Cardiac septum (tissue), 1 donor: ENCODE measurements at regions not wholly inside any gene's neighbourhood (a gene's known extent, or its start where the extent isn't known, plus 50 kb on each side); places are given as distances from the start of the nearest gene placed in this dataset.

Experiments used
- DNase-seq: peaks from one replicate; pipeline ENCODE4 v3.0.0-alpha.2; 2020; ENCODE audit warnings: low spot score
- intact Hi-C: fragments of 100-400 bp; cut with DNase I; formaldehyde crosslinking; loops from one replicate; pipeline ENCODE4 v1.14.0; 2022
- donor health status: DM: no; HTN: no; CAD: no.

DNA sequence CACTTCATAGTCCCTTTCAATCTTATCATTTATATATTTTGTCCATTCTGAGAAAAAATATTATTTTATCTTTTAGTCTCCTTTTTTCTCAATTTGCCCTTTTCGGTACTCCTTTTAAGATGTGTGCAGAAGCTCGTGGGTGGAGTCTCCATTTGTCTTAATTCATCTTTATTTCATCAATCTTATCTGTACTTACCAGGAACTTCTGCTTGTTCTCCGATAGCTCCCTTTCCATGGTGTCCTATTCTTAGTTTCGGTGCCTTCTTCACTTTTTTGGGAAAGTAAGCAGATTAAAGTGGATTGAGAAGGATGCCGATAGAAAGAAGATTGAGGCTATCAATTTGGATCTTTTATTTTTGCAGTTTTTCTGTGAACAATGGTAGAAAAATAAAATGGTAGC, 183.4 kb upstream of the PLEKHA5 start:
- DNase-seq, result no peak
- intact Hi-C loops, result no loop called here

DNA sequence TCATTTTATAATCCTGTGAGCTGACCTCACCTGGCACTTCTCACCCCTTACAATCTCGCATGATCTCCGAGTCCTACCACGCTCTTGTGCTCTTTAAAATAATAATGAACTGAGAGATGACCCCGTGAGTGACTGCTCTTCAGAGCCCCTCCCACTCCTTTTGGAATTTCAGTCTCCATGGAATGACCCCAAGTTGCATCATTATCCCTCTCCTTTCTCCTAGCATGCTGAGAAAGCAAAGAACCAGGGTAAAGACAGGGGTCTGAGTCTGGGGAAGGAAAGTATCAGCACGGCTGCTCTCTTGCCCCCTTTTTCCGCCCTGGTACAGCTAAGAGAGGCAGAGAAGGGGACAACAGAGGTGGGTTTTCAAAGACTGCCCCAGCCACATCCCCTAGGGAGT, 178.3 kb upstream of the PLEKHA5 start:
- intact Hi-C loops, result no loop called here
- no peak for DNase-seq

DNA sequence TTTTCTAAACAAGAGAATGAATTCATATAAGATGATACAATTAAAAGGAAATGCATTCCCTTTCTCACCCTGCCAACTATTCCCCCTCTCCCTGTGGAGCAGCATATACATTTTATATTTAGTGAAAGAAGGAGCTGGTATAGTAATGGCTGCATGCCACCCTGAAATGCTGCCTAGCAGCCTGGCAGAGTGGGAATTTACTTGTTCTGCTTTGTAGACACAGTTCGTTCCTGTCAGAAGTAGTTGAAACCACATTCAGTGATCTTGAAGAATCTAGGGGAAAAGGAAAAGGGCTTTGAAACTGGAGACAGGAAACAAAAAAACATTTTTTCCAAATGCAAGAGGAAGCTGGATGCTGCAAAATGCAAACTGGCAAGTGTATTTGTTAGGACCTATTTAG, 176.0 kb upstream of the PLEKHA5 start:
- no peak for DNase-seq
- intact Hi-C loops, result no loop called here

DNA sequence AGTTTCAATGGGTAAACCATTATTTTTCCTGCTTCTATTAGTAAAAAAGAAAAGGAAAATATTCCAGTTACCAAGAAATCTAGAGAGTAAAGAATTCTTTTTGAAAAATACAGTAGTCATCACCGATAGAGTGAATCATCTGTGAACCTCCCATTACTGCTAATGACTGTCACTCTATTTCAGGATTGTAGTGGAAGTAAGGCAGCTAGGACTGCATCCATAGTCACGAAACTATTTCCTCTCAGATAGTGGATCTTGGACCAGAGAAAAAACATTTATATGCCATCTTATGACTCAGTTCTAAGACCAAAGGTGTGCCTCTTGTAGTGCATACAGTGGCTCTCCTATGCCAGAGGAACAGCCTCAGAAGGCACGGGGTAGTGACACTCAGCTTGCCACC, 173.9 kb upstream of the PLEKHA5 start:
- no peak for DNase-seq
- intact Hi-C loops, result no loop called here

DNA sequence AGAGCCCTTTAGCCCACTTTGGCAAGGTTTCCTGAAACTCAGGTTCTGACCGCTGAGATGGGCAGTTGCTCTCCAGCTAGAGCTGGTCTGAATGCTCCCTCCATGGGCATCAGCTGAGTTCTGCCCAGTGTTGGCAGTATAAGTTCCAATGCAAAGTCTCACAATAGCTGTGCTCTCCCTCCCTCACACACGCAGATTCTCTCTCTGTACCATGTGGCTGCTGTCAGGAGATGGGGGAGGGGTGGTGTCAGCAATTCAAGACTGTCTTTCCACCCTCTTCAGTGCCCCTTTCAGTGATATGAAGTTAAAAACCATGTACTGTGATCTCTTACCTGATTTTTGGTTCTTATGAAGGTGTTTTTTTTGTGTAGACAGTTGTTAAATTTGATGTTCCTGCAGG, 164.3 kb upstream of the PLEKHA5 start:
- intact Hi-C loops, result no loop called here
- DNase-seq, result no peak

DNA sequence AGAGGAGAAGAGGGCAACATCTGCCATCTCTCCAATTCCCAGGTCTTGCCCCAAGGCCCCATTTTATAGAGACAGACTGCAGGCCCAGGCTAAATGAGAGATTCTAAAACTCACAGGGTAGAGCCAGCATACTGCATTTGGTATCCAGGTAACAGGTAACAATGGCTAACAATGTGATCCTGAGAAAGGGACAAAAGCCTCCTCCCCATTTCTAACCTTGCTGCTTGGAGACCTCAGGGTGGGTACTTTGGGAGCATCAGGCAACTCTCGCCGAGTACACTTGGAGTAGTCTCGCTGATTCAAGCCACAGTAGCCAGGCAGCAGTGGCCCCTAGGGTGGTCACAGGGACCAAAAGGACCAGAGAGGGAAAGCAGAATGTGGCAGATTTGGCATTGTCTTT, 162.6 kb upstream of the PLEKHA5 start:
- intact Hi-C loops, result no loop called here
- no peak for DNase-seq

DNA sequence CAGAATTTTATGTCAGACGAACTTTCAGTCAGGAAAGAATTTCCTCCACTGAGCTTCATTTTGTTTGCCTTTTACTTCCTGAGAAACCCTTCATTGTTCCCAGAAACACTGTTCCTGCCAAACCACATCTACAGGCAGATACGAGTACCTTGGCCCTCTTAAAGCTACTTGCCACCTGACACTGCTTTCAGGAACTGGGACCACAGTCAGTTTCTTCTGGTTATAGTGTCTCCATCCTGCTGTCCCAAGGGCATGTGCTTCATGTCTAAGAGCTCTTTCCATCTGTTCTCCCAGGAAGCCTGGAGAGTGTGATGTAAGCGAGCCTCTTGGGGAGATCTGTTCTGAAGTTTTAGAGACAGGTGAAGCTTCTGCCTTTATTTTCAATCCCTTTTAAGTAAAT, 161.7 kb upstream of the PLEKHA5 start:
- intact Hi-C loops, result no loop called here

DNA sequence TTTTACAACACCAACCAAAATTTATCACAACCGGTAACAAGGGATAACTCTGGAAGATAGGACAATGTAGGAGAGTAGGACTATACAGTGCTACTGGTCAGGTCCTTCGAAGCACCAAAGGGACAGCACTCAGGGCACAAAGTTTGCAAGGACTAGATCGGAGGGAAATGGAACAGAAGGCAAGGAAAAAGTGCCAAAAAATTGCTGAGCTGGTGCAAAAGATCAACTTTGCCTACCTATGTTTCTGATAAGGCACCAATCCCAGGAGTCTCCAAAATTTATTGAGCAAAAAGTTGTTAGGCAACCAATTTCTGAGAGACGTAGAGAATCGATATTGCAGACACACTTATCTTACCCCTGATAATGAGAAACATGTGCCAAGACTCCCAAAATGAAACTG, 160.0 kb upstream of the PLEKHA5 start:
- no peak for DNase-seq
- intact Hi-C loops, result no loop called here

More for the DNA sequence above, 161.7 kb upstream of the PLEKHA5 start:
- DNase-seq, result no peak

DNA sequence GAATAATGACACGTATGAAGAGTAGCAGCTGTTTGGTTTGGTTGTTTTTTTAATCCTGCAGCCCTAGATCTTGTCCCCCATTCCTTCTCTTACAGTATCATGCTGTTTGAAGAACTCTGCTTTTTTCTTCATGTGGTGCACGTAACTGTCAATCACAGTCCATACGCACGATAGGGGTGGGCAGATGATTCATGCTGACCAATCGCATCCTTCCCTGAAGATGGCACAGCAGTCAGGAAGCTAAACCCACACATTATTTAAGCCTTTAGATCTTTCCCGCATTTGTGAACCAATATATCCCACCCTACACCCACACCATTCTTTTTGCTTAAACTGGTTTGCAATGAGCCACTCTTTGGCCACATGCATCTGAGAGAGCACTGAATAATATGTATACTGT, 158.9 kb upstream of the PLEKHA5 start:
- intact Hi-C loops, result no loop called here
- DNase-seq, result no peak

DNA sequence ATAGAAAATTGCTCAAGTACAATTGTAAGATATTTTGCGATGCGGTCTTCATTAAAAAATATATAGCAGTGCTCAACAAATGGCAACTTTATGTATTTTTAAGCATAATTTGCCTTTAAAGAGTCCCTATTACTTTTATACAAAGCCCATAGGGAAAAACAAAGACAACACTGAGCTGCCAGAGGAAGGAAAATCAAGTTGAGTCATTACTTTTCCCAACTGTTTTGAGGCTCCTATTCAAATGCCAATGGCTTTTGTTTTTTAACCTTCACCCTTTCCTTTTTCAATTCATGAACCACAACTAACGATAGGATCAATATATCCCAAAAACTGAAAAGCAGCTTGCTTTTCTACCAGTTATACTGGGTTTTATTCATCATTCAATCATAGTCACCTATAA, 157.6 kb upstream of the PLEKHA5 start:
- DNase-seq, result no peak
- intact Hi-C loops, result no loop called here

DNA sequence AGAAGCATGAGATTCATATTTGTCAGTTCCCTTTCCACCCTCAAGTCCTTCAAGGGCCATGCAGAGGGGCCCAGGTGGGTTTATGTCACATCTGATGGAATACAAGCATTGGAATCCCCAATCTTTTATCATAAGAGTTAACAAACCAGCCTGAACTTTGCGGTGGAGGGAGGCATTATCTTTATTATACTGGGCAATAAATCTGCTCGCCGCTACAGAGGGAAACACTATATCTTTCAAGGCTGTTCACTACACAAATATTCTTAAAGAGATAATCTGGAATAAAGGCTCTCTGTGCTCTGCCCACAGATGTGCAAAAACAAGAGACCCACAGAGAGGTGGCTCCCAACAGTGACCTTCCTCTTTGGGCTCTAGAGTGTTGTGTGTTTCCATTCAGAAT, 153.6 kb upstream of the PLEKHA5 start:
- intact Hi-C loops, result no loop called here

DNA sequence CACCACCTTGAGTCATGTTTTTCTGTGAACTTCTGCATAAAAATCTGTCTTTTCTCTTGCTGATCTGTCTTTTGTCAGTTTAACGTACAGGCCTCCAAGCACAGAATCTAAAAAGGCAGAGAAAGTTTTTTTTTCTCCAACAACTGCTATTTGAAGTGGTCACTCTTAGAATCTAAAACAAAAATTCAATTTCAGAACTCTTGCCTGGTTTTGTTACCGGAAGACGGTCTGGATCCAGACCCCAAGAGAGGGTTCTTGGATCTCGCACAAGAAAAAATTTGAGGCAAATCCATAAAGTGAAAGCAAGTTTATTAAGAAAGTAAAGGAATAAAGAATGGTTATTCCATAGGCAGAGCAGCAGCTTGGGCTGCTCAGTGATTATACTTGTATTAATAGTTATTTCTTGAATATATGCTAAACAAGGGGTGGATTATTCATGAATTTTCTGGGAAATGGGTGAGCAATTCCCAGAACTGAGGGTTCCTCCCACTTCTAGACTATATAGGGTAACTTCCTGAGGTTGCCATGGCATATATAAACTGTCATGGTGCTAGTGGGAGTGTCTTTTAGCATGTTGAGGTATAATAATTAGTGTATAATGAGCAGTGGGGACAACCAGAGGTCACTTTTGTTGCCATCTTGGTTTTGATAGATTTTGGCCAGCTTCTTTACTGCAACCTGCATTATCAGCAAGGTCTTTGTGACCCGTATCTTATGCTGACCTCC, 150.0 kb upstream of the PLEKHA5 start:
- intact Hi-C loops, result no loop called here

More for the DNA sequence above, 153.6 kb upstream of the PLEKHA5 start:
- no peak for DNase-seq

DNA sequence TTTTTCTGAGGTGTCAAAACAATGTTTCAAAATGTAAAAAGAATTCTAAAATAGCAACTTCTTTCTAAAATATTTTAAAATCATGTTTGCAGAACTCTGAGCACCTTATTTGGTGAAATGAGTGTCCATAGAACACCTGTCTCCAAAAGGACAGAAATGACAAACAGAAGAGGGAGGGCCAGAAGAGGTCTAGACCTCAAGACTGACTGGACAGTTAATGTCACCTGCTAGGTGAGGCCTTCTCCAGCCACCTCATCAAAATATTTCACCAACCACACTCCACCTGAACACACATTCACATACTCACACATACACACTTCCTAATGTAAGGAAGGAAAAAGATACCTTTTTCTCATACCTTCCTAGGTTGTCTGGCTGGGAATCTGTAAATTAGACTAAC, 147.8 kb upstream of the PLEKHA5 start:
- DNase-seq, result no peak
- intact Hi-C loops, result no loop called here

More for the DNA sequence above, 150.0 kb upstream of the PLEKHA5 start:
- DNase-seq, result no peak

DNA sequence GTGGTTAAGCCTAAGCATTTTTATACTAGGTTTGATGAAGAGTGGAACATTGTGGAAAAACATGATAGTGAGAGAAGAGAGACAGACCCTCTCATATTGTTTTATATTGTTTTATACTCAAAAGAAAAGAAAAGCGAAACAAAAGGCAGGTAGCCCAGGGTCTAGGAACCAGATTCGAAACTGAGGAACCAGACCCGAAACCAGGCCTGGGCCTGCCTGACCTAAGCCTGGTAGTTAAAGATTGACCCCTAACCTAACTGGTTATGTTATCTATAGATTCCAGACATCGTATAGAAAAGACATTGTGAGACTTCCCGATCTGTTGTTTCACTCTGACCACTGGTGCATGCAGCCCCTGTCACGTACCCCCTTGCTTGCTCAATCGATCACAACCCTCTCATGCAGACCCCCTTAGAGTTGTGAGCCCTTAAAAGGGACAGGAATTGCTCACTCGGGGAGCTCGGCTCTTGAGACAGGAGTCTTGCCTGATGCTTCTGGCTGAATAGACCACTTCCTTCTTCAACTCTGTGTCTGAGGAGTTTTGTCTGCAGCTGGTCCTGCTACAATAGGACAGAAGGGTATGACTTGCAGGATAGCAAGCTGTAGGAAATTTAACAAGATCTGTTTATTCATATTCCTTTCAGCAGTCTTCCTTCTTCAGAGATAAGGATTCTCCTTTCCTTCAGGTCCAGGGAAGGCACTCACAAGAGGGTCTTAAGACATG, 147.1 kb upstream of the PLEKHA5 start:
- DNase-seq, result no peak
- intact Hi-C loops, result no loop called here

DNA sequence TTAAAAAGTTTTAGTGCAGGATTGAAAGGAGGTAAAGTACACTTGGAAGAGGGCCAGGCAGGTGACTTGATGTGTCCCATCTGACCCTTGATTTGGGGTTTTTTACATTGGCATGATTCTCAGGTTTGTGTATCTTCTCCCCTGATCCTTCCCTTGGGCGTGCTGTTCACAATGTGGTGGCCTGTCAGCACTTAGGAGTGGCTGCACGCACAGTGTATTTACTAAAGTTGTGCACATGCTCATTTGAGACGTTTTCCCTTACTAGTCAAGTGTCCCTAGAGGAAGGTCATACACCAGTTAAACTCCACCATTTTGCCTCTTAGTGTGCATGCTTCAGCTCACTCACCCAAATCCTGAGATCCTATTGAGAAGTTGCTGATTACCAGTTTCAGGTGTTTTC, 145.7 kb upstream of the PLEKHA5 start:
- no peak for DNase-seq
- intact Hi-C loops, result no loop called here

DNA sequence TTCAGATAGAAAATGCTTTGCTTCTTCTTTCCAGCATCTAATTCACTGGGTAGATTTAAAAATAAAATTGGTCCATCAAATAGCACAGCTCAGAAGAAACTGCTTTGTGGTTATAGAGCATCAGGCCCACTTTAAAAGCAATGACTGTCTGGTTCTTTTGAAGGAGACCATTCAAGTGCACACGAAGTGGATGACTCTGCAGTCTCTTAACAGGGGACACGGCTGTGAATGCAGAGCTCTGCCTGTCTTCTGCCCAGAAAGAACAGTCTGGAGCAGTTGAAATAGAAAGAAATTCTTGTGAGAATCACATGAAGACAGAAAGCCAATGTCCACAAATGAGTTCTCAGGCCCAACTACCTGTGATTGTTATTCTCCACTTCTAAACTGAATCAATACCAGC, 138.7 kb upstream of the PLEKHA5 start:
- DNase-seq, result no peak
- intact Hi-C loops, result loop anchor here (2.0 kb wide), 1 partner anchor 20 kb away; no protein-coding TSS in a partner anchor

DNA sequence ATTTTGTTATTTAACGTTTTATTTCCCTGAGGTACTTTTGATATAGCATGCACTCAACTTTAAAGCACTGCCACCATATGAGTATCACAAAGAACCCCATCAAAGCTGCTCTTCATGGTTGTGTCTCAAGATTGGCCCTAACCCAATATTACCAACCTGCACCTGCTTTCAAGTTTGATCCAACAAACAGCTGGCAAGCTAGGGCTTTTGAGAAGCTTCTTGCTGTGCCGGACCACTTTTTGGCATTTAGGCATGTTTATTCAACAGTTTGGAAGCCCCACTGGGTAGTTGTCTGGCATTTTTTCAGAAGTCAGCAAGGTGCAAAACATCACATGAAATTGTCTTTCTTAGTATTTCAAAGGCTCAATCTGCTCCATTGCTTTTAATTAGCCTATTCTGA, 137.2 kb upstream of the PLEKHA5 start:
- intact Hi-C loops, result no loop called here

DNA sequence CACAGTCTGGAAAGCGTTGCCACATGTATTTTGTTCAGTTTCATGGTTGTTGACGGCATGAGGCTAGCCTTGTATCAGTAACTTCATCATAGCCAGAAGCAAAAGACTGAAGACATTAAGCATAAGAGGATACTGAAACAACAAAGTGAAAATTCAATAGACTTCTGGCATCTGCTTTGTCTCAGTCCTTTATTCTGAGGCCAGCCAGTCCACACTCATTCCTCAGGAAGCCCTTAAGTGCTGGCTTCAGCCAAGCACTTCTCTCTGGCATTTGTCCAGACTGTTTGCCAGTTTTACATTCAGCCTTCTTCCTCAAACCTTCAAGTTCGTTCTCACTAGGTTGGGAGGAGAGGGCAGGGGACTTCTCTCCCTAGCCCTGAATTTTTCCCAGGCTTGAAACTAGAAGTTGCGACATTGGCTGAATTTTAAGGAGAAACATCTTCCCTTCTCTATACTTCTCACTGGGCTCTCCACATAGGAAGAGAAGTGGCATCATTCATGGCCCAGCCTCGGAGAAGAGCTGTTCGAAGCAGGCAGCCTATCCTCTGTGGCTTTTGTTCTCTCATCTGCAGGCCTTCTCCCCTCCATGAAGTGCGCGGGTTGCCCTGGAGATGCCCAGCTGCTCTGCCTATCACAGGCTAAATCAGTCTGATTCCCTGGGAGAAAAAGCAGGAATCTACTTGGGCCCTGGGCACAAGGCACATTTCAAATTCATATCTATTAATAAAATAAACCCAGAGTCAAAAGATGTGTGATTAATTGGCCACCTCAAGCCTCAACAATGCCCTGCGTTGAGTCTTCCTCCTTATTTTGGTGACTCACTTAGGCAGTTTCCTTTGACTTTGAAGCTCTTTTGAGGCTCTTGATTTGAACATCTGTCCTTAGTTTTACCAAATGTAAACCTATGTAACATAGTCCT, 130.9 kb upstream of the PLEKHA5 start:
- intact Hi-C loops, result no loop called here
- DNase-seq, result no peak

More for the DNA sequence above, 137.2 kb upstream of the PLEKHA5 start:
- DNase-seq, result no peak

DNA sequence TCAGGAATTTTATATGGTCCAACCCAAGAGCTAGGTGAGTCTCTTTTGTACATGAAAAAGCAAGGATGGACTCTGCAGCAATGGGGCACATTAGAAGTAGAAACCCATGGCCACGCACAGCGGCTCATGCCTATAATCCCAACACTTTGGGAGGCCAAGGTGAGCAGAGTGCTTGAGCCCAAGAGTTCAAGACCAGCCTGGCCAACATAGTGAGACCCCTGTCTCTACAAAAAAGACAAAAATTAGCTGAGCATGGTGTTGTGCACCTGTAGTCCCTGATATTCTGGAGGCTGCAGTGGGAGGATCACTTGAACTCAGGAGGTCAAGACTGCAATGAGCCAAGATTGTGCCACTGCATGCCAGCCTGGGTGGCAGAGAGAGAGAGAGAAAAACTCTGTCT, 128.7 kb upstream of the PLEKHA5 start:
- intact Hi-C loops, result no loop called here
- DNase-seq, result no peak

DNA sequence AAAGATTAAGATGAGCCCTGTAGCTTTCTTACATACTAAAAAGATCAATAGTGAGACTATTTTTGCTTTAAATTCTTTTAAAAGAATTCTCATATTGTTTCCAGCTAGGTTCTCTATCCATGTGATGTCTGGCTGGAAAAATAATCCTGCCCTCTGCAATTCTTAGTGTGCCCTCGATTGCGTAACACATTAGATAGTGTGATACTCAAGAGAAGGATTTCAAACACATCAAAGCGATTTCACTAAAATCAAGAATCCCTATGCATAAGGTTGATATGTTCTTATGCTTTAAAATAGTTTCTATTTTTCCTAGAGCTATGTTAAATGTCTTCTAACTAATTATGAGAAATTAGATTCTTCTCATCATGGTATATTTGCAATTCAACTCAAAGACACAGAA, 127.3 kb upstream of the PLEKHA5 start:
- intact Hi-C loops, result no loop called here
- no peak for DNase-seq
